ENCODE measurements at regions not wholly inside any gene's neighbourhood (a gene's known extent, or its start where the extent isn't known, plus 50 kb on each side); places are given as distances from the start of the nearest gene placed in this dataset.
A peak's percentile ranks its signal among the peaks of the same experiment; 100 is the strongest.

DNA sequence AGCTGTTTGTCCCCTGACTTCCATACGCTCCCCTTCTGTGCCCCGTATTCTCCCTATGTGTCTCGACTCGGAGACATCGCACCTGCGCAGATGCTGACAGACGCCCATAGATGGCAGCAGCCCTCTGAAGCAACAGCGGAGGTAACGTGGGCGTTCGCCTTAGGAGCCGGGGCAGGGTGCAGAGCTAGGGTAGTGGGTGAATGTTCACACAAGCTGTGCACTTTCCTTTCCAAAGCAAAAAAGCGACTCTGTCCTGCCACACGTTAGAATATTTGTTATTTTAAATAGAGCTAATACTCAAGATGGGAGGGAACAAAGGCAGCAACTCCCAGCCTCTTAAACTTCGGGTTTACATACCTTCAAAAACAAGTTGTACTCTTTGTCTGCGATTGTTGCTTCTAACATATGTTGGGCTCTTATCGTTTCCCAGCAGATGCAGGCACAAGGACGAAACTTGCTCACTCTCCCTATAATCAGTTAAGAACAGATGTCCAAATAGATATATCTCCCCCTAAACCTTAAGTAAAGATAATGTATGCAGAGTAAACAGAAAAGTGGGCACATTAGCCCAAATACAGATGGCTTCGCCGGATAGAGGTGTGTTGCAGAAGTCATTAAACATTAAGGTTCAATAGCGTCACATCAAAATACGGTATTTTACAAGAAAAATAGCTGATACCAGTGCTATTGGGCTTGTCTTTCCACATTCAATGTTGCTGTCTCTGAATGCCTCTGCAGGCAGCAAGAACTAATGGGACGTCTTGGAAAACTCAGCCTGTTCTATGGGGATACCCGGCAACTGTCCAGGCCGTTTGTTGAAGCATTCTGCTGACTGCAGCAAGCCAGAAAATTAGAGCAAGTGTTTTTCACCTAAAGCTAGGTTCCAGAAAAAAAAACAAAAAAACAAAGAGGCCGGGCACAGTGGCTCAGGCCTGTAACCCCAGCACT, 340.3 kb upstream of the PRKCQ start (continued):
- TF ChIP-seq FOS (IDR thresholded peaks at IDR 0.05; ENCODE audit: extremely low read depth, insufficient read length), result no peak
- TF ChIP-seq SIX5 (IDR thresholded peaks at IDR 0.05; ENCODE audit: borderline replicate concordance in 1 of 2, insufficient read depth in 1 of 2, low read depth in 1 of 2, low read length in 2 of 2), result no peak
- TF ChIP-seq ZNF780A (CRISPR knock-in tag; IDR thresholded peaks at IDR 0.05), result no peak
- TF ChIP-seq, protein P1, sequence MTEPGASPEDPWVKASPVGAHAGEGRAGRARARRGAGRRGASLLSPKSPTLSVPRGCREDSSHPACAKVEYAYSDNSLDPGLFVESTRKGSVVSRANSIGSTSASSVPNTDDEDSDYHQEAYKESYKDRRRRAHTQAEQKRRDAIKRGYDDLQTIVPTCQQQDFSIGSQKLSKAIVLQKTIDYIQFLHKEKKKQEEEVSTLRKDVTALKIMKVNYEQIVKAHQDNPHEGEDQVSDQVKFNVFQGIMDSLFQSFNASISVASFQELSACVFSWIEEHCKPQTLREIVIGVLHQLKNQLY (CRISPR knock-in tag; conservative IDR thresholded peaks at IDR 0.05), result no peak
- TF ChIP-seq ZNF57 (CRISPR knock-in tag; IDR thresholded peaks at IDR 0.05), result no peak
- TF ChIP-seq NFE2 (IDR thresholded peaks at IDR 0.05; ENCODE audit: low read depth), result peak; percentile 36; the same call in 1 of the 2 replicates
- TF ChIP-seq MXD1 (CRISPR knock-in tag; IDR thresholded peaks at IDR 0.05; ENCODE audit: borderline replicate concordance, poor library complexity, severe bottlenecking), result no peak
- peak; percentile 99 for TF ChIP-seq EP300 (IDR thresholded peaks at IDR 0.05; ENCODE audit: low read length)
- no peak for TF ChIP-seq ZNF217 (CRISPR knock-in tag; IDR thresholded peaks at IDR 0.05)
- TF ChIP-seq PHTF2 (CRISPR knock-in tag; IDR thresholded peaks at IDR 0.05), result no peak
- TF ChIP-seq ZNF695 (CRISPR knock-in tag; IDR thresholded peaks at IDR 0.05), result no peak
- no peak for TF ChIP-seq SMARCB1 (IDR thresholded peaks at IDR 0.05; ENCODE audit: insufficient read length, low read depth)
- TF ChIP-seq, protein P2, sequence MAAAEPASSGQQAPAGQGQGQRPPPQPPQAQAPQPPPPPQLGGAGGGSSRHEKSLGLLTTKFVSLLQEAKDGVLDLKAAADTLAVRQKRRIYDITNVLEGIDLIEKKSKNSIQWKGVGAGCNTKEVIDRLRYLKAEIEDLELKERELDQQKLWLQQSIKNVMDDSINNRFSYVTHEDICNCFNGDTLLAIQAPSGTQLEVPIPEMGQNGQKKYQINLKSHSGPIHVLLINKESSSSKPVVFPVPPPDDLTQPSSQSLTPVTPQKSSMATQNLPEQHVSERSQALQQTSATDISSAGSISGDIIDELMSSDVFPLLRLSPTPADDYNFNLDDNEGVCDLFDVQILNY (CRISPR knock-in tag; IDR thresholded peaks at IDR 0.05), result no peak
- peak; percentile 89 to 99 for TF ChIP-seq FOXA3 (CRISPR knock-in tag; conservative IDR thresholded peaks at IDR 0.05 in 1 of 2, IDR thresholded peaks at IDR 0.05 in 1 of 2)
- no peak for TF ChIP-seq CBX2 (IDR thresholded peaks at IDR 0.05; ENCODE audit: insufficient read depth, low read length, poor library complexity, severe bottlenecking)
- no peak for TF ChIP-seq ZNF212 (CRISPR knock-in tag; IDR thresholded peaks at IDR 0.05)
- TF ChIP-seq FOXJ3 (CRISPR knock-in tag; IDR thresholded peaks at IDR 0.05), result no peak
- no peak; the same call in none of the 2 replicates for TF ChIP-seq CEBPB (tag; IDR thresholded peaks at IDR 0.05)
- TF ChIP-seq, protein P3, sequence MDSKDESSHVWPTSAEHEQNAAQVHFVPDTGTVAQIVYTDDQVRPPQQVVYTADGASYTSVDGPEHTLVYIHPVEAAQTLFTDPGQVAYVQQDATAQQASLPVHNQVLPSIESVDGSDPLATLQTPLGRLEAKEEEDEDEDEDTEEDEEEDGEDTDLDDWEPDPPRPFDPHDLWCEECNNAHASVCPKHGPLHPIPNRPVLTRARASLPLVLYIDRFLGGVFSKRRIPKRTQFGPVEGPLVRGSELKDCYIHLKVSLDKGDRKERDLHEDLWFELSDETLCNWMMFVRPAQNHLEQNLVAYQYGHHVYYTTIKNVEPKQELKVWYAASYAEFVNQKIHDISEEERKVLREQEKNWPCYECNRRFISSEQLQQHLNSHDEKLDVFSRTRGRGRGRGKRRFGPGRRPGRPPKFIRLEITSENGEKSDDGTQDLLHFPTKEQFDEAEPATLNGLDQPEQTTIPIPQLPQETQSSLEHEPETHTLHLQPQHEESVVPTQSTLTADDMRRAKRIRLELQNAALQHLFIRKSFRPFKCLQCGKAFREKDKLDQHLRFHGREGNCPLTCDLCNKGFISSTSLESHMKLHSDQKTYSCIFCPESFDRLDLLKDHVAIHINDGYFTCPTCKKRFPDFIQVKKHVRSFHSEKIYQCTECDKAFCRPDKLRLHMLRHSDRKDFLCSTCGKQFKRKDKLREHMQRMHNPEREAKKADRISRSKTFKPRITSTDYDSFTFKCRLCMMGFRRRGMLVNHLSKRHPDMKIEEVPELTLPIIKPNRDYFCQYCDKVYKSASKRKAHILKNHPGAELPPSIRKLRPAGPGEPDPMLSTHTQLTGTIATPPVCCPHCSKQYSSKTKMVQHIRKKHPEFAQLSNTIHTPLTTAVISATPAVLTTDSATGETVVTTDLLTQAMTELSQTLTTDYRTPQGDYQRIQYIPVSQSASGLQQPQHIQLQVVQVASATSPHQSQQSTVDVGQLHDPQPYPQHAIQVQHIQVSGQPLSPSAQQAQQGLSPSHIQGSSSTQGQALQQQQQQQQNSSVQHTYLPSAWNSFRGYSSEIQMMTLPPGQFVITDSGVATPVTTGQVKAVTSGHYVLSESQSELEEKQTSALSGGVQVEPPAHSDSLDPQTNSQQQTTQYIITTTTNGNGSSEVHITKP (IDR thresholded peaks at IDR 0.05; ENCODE audit: partially characterized antibody), result no peak
- TF ChIP-seq EZH2 (IDR thresholded peaks at IDR 0.05; ENCODE audit: borderline replicate concordance, low read depth, low read length), result peak; percentile 68; the same call in 1 of the 2 replicates
